ENCODE measurements at regions not wholly inside any gene's neighbourhood (a gene's known extent, or its start where the extent isn't known, plus 50 kb on each side); places are given as distances from the start of the nearest gene placed in this dataset.

GRCh38 chr2:16852651-16853050 lies 187.0 kb upstream of the CYRIA start:
- TF ChIP-seq CTCF (IDR thresholded peaks at IDR 0.05) (no peak), POLR2AphosphoS5 (IDR thresholded peaks at IDR 0.05) (no peak), EP300 (IDR thresholded peaks at IDR 0.05) (no peak), POLR2A (IDR thresholded peaks at IDR 0.05) (no peak)

Data from stomach (tissue), 4 donors.